GM18508 (cell line): ENCODE measurements at regions not wholly inside any gene's neighbourhood (a gene's known extent, or its start where the extent isn't known, plus 50 kb on each side); places are given as distances from the start of the nearest gene placed in this dataset.
"Not testable (repeated sequence)": the region's sequence is repeated elsewhere in the genome, so short reads cannot be mapped to it uniquely, and the experiment has no call there.

ENCODE experiments used
- ATAC-seq: cut with Tn5 transposase; IDR thresholded peaks from one replicate; pipeline ENCODE4 v1.9.1; 2021; ENCODE audit warnings: moderate number of reproducible peaks; ENCODE audit not compliant: insufficient read depth, unreplicated experiment

GRCh38 chr6:133042550-133043120, 198.5 kb upstream of the EYA4 start:
- ATAC-seq = no peak

GRCh38 chr6:133046576-133046975, 194.6 kb upstream of the EYA4 start:
- no peak for ATAC-seq

GRCh38 chr6:133047065-133047665, 194.0 kb upstream of the EYA4 start:
- no peak for ATAC-seq

- no peak for ATAC-seq
These were observed 193.5 kb upstream of the EYA4 start for GRCh38 chr6:133047706-133048105.

- no peak for ATAC-seq
These were observed 189.9 kb upstream of the EYA4 start for GRCh38 chr6:133051240-133051639.

GRCh38 chr6:133052465-133052864, 188.7 kb upstream of the EYA4 start:
- no peak for ATAC-seq

GRCh38 chr6:133055441-133055966, 185.7 kb upstream of the EYA4 start:
- no peak for ATAC-seq

GRCh38 chr6:133057352-133057751, 183.8 kb upstream of the EYA4 start:
- no peak for ATAC-seq

- ATAC-seq = no peak
These were observed 179.1 kb upstream of the EYA4 start for GRCh38 chr6:133062077-133062476.

- ATAC-seq = no peak
These were observed 178.4 kb upstream of the EYA4 start for GRCh38 chr6:133062696-133063306.

GRCh38 chr6:133067960-133068359, 173.2 kb upstream of the EYA4 start:
- no peak for ATAC-seq

GRCh38 chr6:133070410-133071043, 170.6 kb upstream of the EYA4 start:
- ATAC-seq = no peak

- no peak for ATAC-seq
These were observed 161.3 kb upstream of the EYA4 start for GRCh38 chr6:133079901-133080300.

- ATAC-seq = no peak
These were observed 157.7 kb upstream of the EYA4 start for GRCh38 chr6:133083248-133083967.

GRCh38 chr6:133085471-133085870, 155.7 kb upstream of the EYA4 start:
- ATAC-seq = no peak

GRCh38 chr6:133085896-133086295, 155.3 kb upstream of the EYA4 start:
- ATAC-seq = no peak

- no peak for ATAC-seq
These were observed 152.0 kb upstream of the EYA4 start for GRCh38 chr6:133088931-133089695.

GRCh38 chr6:133092199-133092598, 149.0 kb upstream of the EYA4 start:
- no peak for ATAC-seq

GRCh38 chr6:133092771-133093170, 148.4 kb upstream of the EYA4 start:
- no peak for ATAC-seq

GRCh38 chr6:133093211-133093610, 147.9 kb upstream of the EYA4 start:
- not testable (repeated sequence) for ATAC-seq
